HG02610 (cell line): ENCODE measurements at regions not wholly inside any gene's neighbourhood (a gene's known extent, or its start where the extent isn't known, plus 50 kb on each side); places are given as distances from the start of the nearest gene placed in this dataset.

Source experiments
- ATAC-seq: cut with Tn5 transposase; IDR thresholded peaks from one replicate; pipeline ENCODE4 v1.9.1; 2021; ENCODE audit warnings: mild to moderate bottlenecking, moderate library complexity; ENCODE audit not compliant: unreplicated experiment

- no peak for ATAC-seq
Measured at GRCh38 chr6:33869826-33870423, 66.1 kb upstream of the MLN start.

- no peak for ATAC-seq
Measured at GRCh38 chr6:33869121-33869520, 65.3 kb upstream of the MLN start.

- ATAC-seq = no peak
Measured at GRCh38 chr6:33868141-33868540, 64.3 kb upstream of the MLN start.

GRCh38 chr6:33865478-33866077, 61.8 kb upstream of the MLN start:
- no peak for ATAC-seq

DNA sequence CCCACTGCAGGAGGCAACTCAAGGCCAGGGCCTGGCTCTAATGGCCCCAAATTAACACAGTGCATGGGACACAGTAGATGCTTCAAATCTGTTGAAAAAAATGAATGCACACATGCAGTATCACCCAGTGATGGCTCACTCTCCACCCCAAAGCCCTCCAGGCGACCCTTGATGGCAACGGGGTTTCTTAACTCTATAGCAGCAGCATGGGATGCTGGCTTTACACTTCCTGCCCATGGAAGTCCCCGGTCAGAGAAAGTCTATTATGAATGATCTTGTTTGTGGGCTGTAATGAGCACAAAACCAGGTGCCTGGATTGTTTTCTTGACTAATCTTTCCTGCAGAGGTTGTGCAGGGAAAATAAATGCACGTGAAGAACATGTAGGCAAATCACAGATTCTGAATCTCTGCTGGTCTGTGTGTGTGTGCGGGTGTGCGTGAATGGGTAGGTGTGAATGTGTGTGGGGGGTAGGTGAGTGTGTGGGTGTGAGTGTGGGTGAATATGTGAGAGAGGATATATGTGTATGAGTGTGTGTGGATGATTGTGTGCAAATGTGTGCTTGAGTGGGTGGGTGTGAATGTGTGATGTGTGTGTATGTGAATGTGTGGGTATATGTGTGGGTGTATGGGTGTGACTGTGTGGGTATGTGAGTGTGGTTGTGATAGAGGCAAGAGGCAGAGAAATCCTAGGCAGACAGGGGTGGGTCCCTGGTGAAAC, 60.1 kb upstream of the MLN start:
- no peak for ATAC-seq

DNA sequence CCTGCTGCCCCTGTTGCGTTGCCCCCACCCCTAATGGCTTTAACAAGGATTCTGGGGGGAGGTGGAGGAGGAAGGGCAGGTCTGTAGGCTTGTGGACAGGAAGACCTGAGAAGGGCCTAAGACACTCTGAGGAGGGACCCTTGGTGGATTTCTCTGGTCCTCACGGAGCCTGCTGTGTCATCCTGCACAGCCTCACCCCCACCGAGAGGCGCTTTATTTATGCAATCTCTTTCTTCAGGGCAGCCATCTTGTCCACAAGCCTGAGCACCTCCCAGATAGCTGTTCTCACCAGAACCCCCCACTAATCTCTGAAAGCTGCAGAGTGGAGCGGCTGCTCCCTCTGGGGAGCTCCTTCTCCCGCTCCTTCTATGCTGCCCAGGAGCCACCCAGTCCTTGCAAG, 59.3 kb upstream of the MLN start:
- no peak for ATAC-seq

GRCh38 chr6:33862536-33862935, 58.7 kb upstream of the MLN start:
- ATAC-seq = no peak

- ATAC-seq = no peak
Measured at GRCh38 chr6:33861722-33862121, 57.9 kb upstream of the MLN start.

DNA sequence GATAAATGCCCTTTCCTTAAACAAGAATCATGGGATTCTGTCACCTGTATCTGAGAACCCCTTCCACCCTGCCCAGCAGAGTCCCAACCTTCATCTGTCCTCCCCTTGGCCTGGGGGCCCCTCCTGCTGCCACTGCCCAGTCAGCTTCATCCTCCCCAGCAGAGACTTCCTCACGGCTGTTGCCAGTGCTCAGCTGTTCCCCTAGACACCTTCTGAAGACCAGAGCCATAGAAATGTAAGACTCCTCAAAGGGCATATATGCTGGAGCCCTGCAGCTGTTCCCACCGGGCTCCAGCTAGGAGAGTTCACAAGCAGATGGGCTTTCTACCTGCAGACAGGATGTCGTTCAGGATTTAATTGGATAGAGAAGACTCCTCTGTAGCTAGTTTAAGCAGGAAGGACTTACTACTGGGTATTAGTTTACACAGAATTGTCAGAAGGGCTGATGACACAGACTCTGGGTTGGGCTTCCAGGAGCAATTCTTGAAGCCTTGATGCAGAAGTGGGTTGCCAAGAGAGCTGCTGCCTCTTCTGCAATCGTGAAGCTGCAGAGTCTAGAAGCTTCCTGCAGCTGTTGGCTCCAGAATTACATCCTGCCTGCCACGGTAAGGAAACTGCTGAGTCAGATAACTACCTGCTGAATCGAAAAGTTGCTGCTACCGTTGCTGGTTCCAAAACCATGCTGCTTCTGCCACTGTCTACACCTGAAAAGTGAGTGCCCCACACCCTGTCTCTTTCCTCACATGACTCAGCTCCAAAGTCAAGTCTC, 57.1 kb upstream of the MLN start:
- no peak for ATAC-seq

DNA sequence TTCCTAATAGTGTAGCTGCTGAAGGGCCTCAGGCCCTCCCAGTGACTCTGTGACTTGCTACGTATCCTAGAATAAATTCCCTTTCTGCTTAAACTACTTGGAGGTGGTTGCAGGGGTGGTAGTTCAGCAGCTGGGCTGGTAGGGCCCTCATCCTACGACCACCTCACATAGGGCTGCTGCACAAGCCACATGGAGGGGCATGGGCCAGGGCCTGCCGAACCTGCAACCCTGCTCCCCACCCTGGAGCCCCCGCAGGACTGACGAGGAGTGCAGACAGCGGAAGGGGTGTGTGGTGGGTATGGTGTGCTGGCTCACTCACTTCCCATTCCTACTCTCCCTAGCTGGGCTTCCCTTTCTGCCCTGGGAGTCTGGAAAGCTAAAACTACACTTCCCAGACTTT, 56.2 kb upstream of the MLN start:
- no peak for ATAC-seq

GRCh38 chr6:33858804-33859505, 55.2 kb upstream of the MLN start:
- ATAC-seq = no peak

DNA sequence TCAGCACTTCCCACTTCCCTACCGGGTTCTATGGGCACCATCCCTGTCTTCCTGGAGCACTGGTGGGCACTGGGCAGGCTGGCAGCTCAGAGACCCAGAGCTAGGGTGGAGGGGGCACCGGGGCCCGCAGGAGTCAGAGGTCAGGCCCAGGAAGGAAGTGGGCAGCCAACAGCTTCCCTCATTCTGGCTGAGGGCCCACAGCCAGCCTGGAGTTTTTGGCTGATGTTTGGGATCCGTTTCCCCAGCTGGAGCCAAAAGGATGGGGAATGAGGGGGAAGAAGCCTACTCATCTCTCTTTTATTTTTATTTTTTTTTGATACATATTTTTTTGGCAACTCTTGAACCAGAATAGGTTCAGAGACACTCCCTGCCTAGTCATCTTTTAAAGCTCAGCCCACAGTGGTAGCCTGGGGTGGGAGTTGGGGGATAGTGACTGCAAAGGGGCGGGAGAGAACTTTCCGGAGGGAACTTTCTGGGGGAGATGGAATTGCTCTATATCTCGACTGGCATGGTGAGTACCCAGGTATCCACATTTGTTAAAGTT, 54.2 kb upstream of the MLN start:
- no peak for ATAC-seq

DNA sequence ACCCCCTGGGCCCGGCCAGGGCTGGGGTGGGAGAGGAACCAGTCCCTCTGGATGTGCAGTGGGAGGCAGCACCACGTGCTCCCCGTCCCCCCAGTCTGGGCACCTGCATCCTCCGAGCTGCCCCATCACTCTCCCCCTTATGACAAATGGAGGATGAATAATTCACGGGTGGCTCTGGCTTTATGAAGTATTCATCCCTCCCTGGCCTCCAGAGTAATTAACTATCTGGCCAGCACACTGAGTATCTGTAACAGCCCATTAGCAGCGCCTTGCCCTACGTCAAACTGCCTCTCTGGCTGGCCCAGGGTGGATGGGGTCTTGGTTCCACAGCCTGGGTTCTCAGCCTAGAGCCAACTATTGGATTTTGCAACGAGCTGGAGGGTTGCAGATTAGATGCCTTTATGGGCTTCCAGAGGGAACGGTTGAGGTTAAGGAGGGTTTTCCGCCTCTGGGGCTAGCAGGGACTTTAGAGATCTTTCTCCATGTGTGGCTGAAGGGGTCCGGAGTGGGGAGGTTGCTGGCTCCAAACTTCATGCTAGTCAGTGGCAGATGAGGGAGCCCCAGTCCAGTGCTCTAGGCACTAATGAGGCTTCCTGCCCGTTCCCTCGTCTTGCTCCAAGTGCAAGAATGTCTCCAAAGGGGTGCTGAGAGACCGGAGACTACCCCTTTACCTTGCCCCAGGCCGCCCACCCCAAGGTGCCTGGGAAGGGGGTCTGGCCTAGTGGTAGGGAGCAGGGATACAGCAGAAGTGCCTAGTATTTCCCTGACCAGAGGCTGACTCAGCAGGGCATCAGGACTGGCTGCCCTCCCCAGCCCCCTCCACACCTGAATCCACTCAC, 53.5 kb upstream of the MLN start:
- no peak for ATAC-seq

- ATAC-seq = no peak
Measured at GRCh38 chr6:33856655-33857054, 52.9 kb upstream of the MLN start.

GRCh38 chr6:33856031-33856590, 52.3 kb upstream of the MLN start:
- no peak for ATAC-seq

DNA sequence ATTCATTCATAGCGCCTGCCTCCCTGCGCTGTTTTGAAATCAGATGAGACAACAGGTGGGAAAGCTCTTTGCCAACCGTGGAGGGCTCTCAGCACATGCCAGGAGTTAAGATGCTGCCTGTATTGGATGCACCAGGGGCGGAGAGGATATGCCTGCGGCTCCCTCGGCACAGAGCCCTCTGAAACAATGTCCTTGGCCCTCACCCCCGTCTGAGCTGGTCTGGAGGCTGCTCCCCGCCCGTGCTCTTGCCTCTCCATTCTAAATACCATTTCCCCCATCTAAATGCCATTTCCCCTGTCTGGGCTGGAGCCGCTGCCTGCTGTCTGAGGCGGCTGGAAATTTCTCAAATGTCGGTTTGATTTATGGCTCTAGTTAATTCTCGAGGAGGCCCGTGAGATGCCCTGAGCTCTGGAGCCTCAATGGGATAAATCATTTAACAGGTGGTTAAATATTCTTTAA, 50.8 kb upstream of the MLN start:
- ATAC-seq = no peak

DNA sequence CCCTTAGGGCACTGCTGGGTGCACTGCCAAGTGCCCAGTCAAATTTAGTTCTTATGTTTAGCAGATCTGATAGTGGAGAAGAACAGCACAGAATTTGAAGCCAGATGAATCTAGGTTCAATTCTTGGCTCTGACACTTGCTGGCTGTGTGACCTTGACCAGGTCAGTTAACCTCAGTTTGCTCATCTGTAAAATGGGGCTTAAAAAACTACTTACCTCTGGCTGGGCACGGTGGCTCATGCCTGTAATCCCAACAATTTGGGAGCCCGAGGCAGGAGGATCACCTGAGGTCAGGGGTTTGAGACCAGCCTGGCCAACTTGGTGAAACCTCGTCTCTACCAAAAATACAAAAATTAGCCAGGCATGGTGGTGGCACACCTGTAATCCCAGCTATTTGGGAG, 49.9 kb upstream of the MLN start:
- no peak for ATAC-seq
